Brain microvascular endothelial cell (primary cell): ENCODE measurements at regions not wholly inside any gene's neighbourhood (a gene's known extent, or its start where the extent isn't known, plus 50 kb on each side); places are given as distances from the start of the nearest gene placed in this dataset.

Experiments used
- DNase-seq: peaks from one replicate; pipeline ENCODE4 v3.0.0-alpha.2; 2020
- H3K27ac ChIP-seq: fragments of 250-450 bp; sonication (Bioruptor Pico); 2 replicates; pipeline ENCODE4 v1.5.1; 2020; ENCODE audit warnings: mild to moderate bottlenecking, moderate library complexity
- H3K27me3 ChIP-seq: fragments of 250-450 bp; sonication (Bioruptor Pico); replicated peaks from 2 replicates; pipeline ENCODE4 v1.5.1; 2020; ENCODE audit warnings: mild to moderate bottlenecking
- H3K36me3 ChIP-seq: fragments of 250-450 bp; sonication (Bioruptor Pico); replicated peaks from 2 replicates; pipeline ENCODE4 v1.5.1; 2020; ENCODE audit warnings: mild to moderate bottlenecking
- H3K4me3 ChIP-seq: 2 replicates; pipeline ENCODE4 v1.5.1; 2011; ENCODE audit warnings: low read depth, mild to moderate bottlenecking, control low read depth, low read length, moderate library complexity
- CTCF ChIP-seq: IDR thresholded peaks from 2 replicates; pipeline ENCODE4 v1.5.1; 2011; ENCODE audit warnings: low read depth, mild to moderate bottlenecking, moderate library complexity, low read length, control low read depth, inconsistent platforms; ENCODE audit errors: missing control alignments
- in situ Hi-C: cut with HindIII; loops from 2 replicates; pipeline ENCODE4 v1.10.0; 2017; ENCODE audit warnings: low sequenced_read_pairs, low pct_ligation_motif_present

DNA sequence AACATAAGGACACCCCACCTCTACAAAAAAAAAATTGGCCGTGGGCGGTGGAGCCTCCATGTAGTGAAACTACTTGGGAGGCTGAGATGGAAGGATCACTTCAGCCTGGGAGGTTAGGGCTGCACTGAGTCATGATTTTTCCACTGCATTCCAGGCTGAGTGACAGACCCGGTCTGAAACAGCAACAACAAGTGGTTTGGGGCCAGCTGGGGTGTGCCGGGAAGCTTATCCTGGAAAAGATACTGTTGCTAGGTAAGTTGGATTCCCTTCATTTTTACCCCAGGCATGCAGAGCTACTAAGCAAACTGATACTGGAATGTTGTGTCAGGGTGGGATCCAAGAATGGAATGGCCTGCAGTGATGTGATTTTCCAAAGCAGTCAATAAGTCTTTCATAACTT, 57.0 kb downstream of the XAGE2 start:
- DNase-seq: peak; percentile 10
- no peak for TF ChIP-seq CTCF
- in situ Hi-C loops: no loop called here
- Histone ChIP-seq H3K27ac (no peak overlapping the region), H3K27me3 (no peaks in the 10 kb centered on the region), H3K36me3 (no peaks in the 10 kb centered on the region), H3K4me3 (no peak overlapping the region)

DNA sequence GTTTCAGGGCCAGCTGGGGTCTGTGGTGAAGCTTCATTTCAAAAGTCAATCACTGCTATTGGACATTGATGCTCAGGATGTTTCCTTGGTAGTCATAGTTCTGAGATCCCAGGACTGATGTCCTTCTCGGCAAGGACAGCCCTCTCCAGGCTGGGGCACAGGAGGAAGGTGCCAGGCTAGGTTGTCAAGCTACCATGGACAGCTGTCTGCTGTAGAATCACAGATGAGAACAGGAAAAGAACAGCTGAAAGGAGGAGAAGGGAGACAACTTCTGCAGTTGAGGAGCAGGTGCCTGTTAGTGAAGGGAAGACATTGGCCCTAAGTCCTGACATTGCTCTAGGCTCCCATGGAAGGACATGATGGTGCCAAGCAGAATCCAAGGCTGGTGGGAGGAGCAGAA, 58.0 kb downstream of the XAGE2 start:
- no peak for TF ChIP-seq CTCF
- Histone ChIP-seq H3K27ac (no peak overlapping the region), H3K27me3 (no peaks in the 10 kb centered on the region), H3K36me3 (no peaks in the 10 kb centered on the region), H3K4me3 (no peak overlapping the region)
- no peak for DNase-seq
- in situ Hi-C loops: no loop called here

DNA sequence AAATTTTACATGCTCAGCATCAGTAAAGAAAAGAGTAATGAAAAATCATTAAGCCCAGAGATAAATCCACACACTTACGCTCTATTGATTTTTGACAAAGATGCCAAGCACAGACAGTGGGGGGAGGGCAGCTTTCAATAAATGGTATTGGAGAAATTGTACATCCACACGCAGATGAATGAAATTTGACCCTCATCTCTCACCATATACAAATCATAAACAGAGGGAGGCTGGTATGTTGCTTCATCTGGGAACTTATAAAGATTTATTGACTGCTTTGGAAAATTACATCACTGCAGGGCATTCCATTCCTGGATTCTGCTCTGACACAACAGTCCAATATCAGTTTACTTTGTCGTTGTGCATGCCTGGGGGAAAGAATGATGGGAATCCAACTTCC, 58.4 kb upstream of the XAGE1A start:
- in situ Hi-C loops: no loop called here
- no peak overlapping the region for H3K27ac ChIP-seq
- TF ChIP-seq CTCF: no peak
- H3K4me3 ChIP-seq: no peak overlapping the region
- no peaks in the 10 kb centered on the region for H3K27me3 ChIP-seq
- no peaks in the 10 kb centered on the region for H3K36me3 ChIP-seq
- DNase-seq: no peak
